HG03432 (cell line): ENCODE measurements at regions not wholly inside any gene's neighbourhood (a gene's known extent, or its start where the extent isn't known, plus 50 kb on each side); places are given as distances from the start of the nearest gene placed in this dataset.
"Not testable (repeated sequence)": the region's sequence is repeated elsewhere in the genome, so short reads cannot be mapped to it uniquely, and the experiment has no call there.

ENCODE experiments used
- ATAC-seq: cut with Tn5 transposase; IDR thresholded peaks from one replicate; pipeline ENCODE4 v1.9.1; 2021; ENCODE audit warnings: mild to moderate bottlenecking, moderate library complexity; ENCODE audit not compliant: unreplicated experiment

GRCh38 chr11:97471480-97471879 lies 1081.7 kb downstream of the JRKL start:
- no peak for ATAC-seq

- ATAC-seq: no peak
These were observed 1097.6 kb downstream of the JRKL start for GRCh38 chr11:97487387-97487786.

- ATAC-seq: no peak
These were observed 1109.1 kb downstream of the JRKL start for GRCh38 chr11:97498891-97499290.

- ATAC-seq: no peak
These were observed 1112.4 kb downstream of the JRKL start for GRCh38 chr11:97502201-97502600.

- ATAC-seq: no peak
These were observed 1116.4 kb downstream of the JRKL start for GRCh38 chr11:97506076-97506759.

- no peak for ATAC-seq
These were observed 1124.6 kb downstream of the JRKL start for GRCh38 chr11:97514446-97514845.

GRCh38 chr11:97516688-97517087 lies 1126.9 kb downstream of the JRKL start:
- no peak for ATAC-seq

GRCh38 chr11:97525273-97525672 lies 1135.5 kb downstream of the JRKL start:
- no peak for ATAC-seq

- ATAC-seq: no peak
These were observed 1147.8 kb downstream of the JRKL start for GRCh38 chr11:97537407-97538150.

GRCh38 chr11:97544431-97544830 lies 1154.6 kb downstream of the JRKL start:
- no peak for ATAC-seq

- ATAC-seq: no peak
These were observed 1158.5 kb downstream of the JRKL start for GRCh38 chr11:97548280-97548679.

GRCh38 chr11:97557399-97557798 lies 1167.6 kb downstream of the JRKL start:
- no peak for ATAC-seq

- no peak for ATAC-seq
These were observed 1178.0 kb downstream of the JRKL start for GRCh38 chr11:97567801-97568200.

GRCh38 chr11:97570636-97571035 lies 1180.8 kb downstream of the JRKL start:
- no peak for ATAC-seq

- ATAC-seq: not testable (repeated sequence)
These were observed 1184.0 kb downstream of the JRKL start for GRCh38 chr11:97573771-97574170.

- no peak for ATAC-seq
These were observed 1185.3 kb downstream of the JRKL start for GRCh38 chr11:97574976-97575665.

GRCh38 chr11:97607291-97608000 lies 1217.6 kb downstream of the JRKL start:
- ATAC-seq: no peak

GRCh38 chr11:97610000-97610399 lies 1220.2 kb downstream of the JRKL start:
- ATAC-seq: no peak

- no peak for ATAC-seq
These were observed 1221.0 kb downstream of the JRKL start for GRCh38 chr11:97610854-97611253.

- no peak for ATAC-seq
These were observed 1221.5 kb downstream of the JRKL start for GRCh38 chr11:97611345-97611744.

GRCh38 chr11:97614606-97615005 lies 1224.8 kb downstream of the JRKL start:
- ATAC-seq: no peak
